Upper lobe of left lung (tissue), 4 donors: ENCODE measurements at regions not wholly inside any gene's neighbourhood (a gene's known extent, or its start where the extent isn't known, plus 50 kb on each side); places are given as distances from the start of the nearest gene placed in this dataset.

Experiments
- CTCF ChIP-seq, 6 experiments: fragments of 450-650 bp in 4 of 6; fragments of 200-600 bp in 2 of 6; sonication (generic) in 2 of 6; IDR thresholded peaks; one replicate each; pipeline ENCODE4 v1.5.1; 2016 to 2019; ENCODE audit warnings: antibody characterized with exemption in 6 of 6
- EP300 ChIP-seq, 4 donors: sonication (generic); formaldehyde crosslinking; IDR thresholded peaks; one replicate each; pipeline ENCODE4 v1.5.1; 2017; ENCODE audit warnings: antibody characterized with exemption in 4 of 4, control low read depth in 2 of 4

- TF ChIP-seq CTCF (IDR thresholded peaks at IDR 0.05) (no peak), EP300 (IDR thresholded peaks at IDR 0.05) (no peak)
Observed at GRCh38 chr3:117856354-117856753, 1146.8 kb downstream of the TUSC7 start.
